Adrenal gland (tissue), 9 donors: ENCODE measurements at regions not wholly inside any gene's neighbourhood (a gene's known extent, or its start where the extent isn't known, plus 50 kb on each side); places are given as distances from the start of the nearest gene placed in this dataset.

ENCODE experiments used
- DNase-seq, 7 donors: peaks; one replicate each; pipeline ENCODE4 v3.0.0-alpha.2; 2019 to 2020
- H3K27ac ChIP-seq, 5 donors: fragments of 200-600 bp; sonication (generic) in 4 of 5; 1 replicate in 3 of 5; 2 replicates in 2 of 5; pipeline versions ENCODE4 v1.5.1 to v1.8.0; 2016 to 2020; ENCODE audit warnings: mild to moderate bottlenecking in 1 of 5
- H3K27me3 ChIP-seq: fragments of 200-600 bp; 2 replicates; pipeline ENCODE4 v1.8.0; 2021
- H3K36me3 ChIP-seq, 2 donors: fragments of 200-600 bp; replicated peaks in 1 of 2; 1 replicate in 1 of 2; 2 replicates in 1 of 2; pipeline versions ENCODE4 v1.5.1 to v1.8.0; 2018 to 2022
- H3K4me1 ChIP-seq, 2 donors: fragments of 200-600 bp; replicated peaks in 1 of 2; 1 replicate in 1 of 2; 2 replicates in 1 of 2; pipeline versions ENCODE4 v1.5.1 to v1.8.0; 2018 to 2021
- H3K4me3 ChIP-seq, 4 donors: fragments of 200-600 bp; sonication (generic) in 3 of 4; one replicate each; pipeline ENCODE4 v1.5.1; 2016 to 2018
- H3K9me3 ChIP-seq, 3 donors: fragments of 200-600 bp; sonication (generic) in 1 of 3; replicated peaks in 1 of 3; 1 replicate in 2 of 3; 2 replicates in 1 of 3; pipeline versions ENCODE4 v1.5.1 to v1.8.0; 2016 to 2021
- CTCF ChIP-seq, 6 experiments: fragments of 450-650 bp in 4 of 6; fragments of 200-600 bp in 2 of 6; sonication (generic) in 1 of 6; IDR thresholded peaks; 1 replicate in 5 of 6; 2 replicates in 1 of 6; pipeline versions ENCODE4 v1.5.1 to v1.8.0; 2016 to 2021; ENCODE audit warnings: antibody characterized with exemption in 6 of 6, mild to moderate bottlenecking in 2 of 6, moderate library complexity in 1 of 6
- POLR2A ChIP-seq, 2 donors: fragments of 450-650 bp; IDR thresholded peaks; one replicate each; pipeline ENCODE4 v1.6.1; 2017; ENCODE audit warnings: antibody characterized with exemption in 2 of 2, mild to moderate bottlenecking in 2 of 2, moderate library complexity in 1 of 2
- WGBS, 4 donors: extraction: QIAGEN DNeasy Blood & Tissue Kit in 2 of 4; methylation state at CpG; one replicate each; pipeline versions ENCODE4 v1.1.5 to v1.1.7; 2013 to 2017; 5-methylcytosine and 5-hydroxymethylcytosine counted together
- intact Hi-C, 2 donors: fragments of 100-400 bp; cut with DNase I; formaldehyde crosslinking; loops; one replicate each; pipeline versions ENCODE4 v1.14.1 to v1.15.0; 2022 to 2023
- donor health status: healthy with polysubstance abuse.
- donor health status: Bipolar disorder and iron deficiency.
- donor health status: DM: yes; HTN: yes; CAD: no.
- donor health status: DM: no; HTN: no; CAD: no.
- donor health status: DM: no; HTN: no; CAD: no.

- 51 to 70% (median 63%) methylated on average over 5 to 6 of the region's 6 CpGs for WGBS, 4 donors
- H3K4me3 ChIP-seq: no peak overlapping the region
- DNase-seq: no peak
- H3K9me3 ChIP-seq: no peaks in the 10 kb centered on the region
- no peak overlapping the region for H3K27ac ChIP-seq
- H3K36me3 ChIP-seq: no peaks in the 10 kb centered on the region
- H3K27me3 ChIP-seq: no peaks in the 10 kb centered on the region
- H3K4me1 ChIP-seq: no peaks in the 10 kb centered on the region
- intact Hi-C loops: no loop called here
- no peak for TF ChIP-seq CTCF (IDR thresholded peaks at IDR 0.05)
- no peak for TF ChIP-seq POLR2A (IDR thresholded peaks at IDR 0.05)
These were observed 111.7 kb upstream of the KCNJ6 start for GRCh38 chr21:38027901-38028498.

- Histone ChIP-seq H3K36me3 (no peaks in the 10 kb centered on the region), H3K4me3 (no peak overlapping the region), H3K27ac (no peak overlapping the region), H3K9me3 (no peaks in the 10 kb centered on the region), H3K27me3 (no peaks in the 10 kb centered on the region), H3K4me1 (no peaks in the 10 kb centered on the region)
- intact Hi-C loops: no loop called here
- DNase-seq: no peak
- 28 to 42% (median 38%) methylated on average over 4 of the region's 4 CpGs for WGBS, 4 donors
- TF ChIP-seq POLR2A (IDR thresholded peaks at IDR 0.05) (no peak), CTCF (IDR thresholded peaks at IDR 0.05) (no peak)
These were observed 116.0 kb upstream of the KCNJ6 start for GRCh38 chr21:38032082-38032801.

- H3K4me1 ChIP-seq: no peaks in the 10 kb centered on the region
- no peaks in the 10 kb centered on the region for H3K27me3 ChIP-seq
- intact Hi-C loops: no loop called here
- no peak for DNase-seq
- H3K4me3 ChIP-seq: no peak overlapping the region
- 76 to 89% (median 85%) methylated on average over 7 of the region's 7 CpGs for WGBS, 4 donors
- H3K9me3 ChIP-seq: no peaks in the 10 kb centered on the region
- TF ChIP-seq POLR2A (IDR thresholded peaks at IDR 0.05): no peak
- TF ChIP-seq CTCF (IDR thresholded peaks at IDR 0.05): no peak
- no peak overlapping the region for H3K27ac ChIP-seq
- H3K36me3 ChIP-seq: no peaks in the 10 kb centered on the region
These were observed 119.8 kb upstream of the KCNJ6 start for GRCh38 chr21:38036016-38036415.

- no peak overlapping the region for H3K27ac ChIP-seq
- no peaks in the 10 kb centered on the region for H3K4me1 ChIP-seq
- intact Hi-C loops: no loop called here
- TF ChIP-seq CTCF (IDR thresholded peaks at IDR 0.05) (no peak), POLR2A (IDR thresholded peaks at IDR 0.05) (no peak)
- H3K9me3 ChIP-seq: no peaks in the 10 kb centered on the region
- H3K27me3 ChIP-seq: no peaks in the 10 kb centered on the region
- H3K4me3 ChIP-seq: no peak overlapping the region
- no peak for DNase-seq
- 53 to 63% (median 58%) methylated on average over 3 of the region's 3 CpGs for WGBS, 4 donors
- H3K36me3 ChIP-seq: no peaks in the 10 kb centered on the region
These were observed 121.2 kb upstream of the KCNJ6 start for GRCh38 chr21:38037416-38037815.
